Spleen (tissue), 11 donors: ENCODE measurements at regions not wholly inside any gene's neighbourhood (a gene's known extent, or its start where the extent isn't known, plus 50 kb on each side); places are given as distances from the start of the nearest gene placed in this dataset.
"Not testable (repeated sequence)": the region's sequence is repeated elsewhere in the genome, so short reads cannot be mapped to it uniquely, and the experiment has no call there.

Experiments used
- DNase-seq: peaks from one replicate; pipeline ENCODE4 v3.0.0-alpha.2; 2020
- H3K27ac ChIP-seq, 8 donors: fragments of 200-600 bp; sonication (generic) in 7 of 8; 1 replicate in 4 of 8; 2 replicates in 4 of 8; pipeline versions ENCODE4 v1.5.0 to v1.8.0; 2016 to 2021; ENCODE audit warnings: inconsistent platforms in 4 of 8, mild to moderate bottlenecking in 4 of 8, moderate library complexity in 1 of 8
- H3K27me3 ChIP-seq, 7 donors: fragments of 200-600 bp; sonication (generic) in 6 of 7; replicated peaks in 1 of 7; 1 replicate in 4 of 7; 2 replicates in 3 of 7; pipeline versions ENCODE4 v1.5.0 to v1.8.0; 2016 to 2021; ENCODE audit warnings: inconsistent platforms in 3 of 7, mild to moderate bottlenecking in 1 of 7
- H3K36me3 ChIP-seq, 6 donors: fragments of 200-600 bp; sonication (generic) in 5 of 6; 1 replicate in 4 of 6; 2 replicates in 2 of 6; pipeline versions ENCODE4 v1.5.0 to v1.8.0; 2016 to 2021; ENCODE audit warnings: inconsistent platforms in 2 of 6
- H3K4me1 ChIP-seq, 6 donors: fragments of 200-600 bp; sonication (generic) in 5 of 6; 1 replicate in 3 of 6; 2 replicates in 3 of 6; pipeline versions ENCODE4 v1.5.0 to v1.8.0; 2016 to 2021; ENCODE audit warnings: inconsistent platforms in 3 of 6
- H3K4me3 ChIP-seq, 8 donors: fragments of 200-600 bp; sonication (generic) in 7 of 8; 1 replicate in 4 of 8; 2 replicates in 4 of 8; pipeline versions ENCODE4 v1.5.0 to v1.8.0; 2016 to 2021; ENCODE audit warnings: inconsistent platforms in 4 of 8, mild to moderate bottlenecking in 4 of 8, moderate library complexity in 2 of 8
- H3K9me3 ChIP-seq, 8 donors: fragments of 200-600 bp; sonication (generic) in 7 of 8; 1 replicate in 4 of 8; 2 replicates in 4 of 8; pipeline versions ENCODE4 v1.5.0 to v1.8.0; 2016 to 2021; ENCODE audit warnings: inconsistent platforms in 4 of 8
- CTCF ChIP-seq, 11 experiments: fragments of 200-600 bp in 7 of 11; fragments of 450-650 bp in 4 of 11; sonication (generic) in 4 of 11; IDR thresholded peaks in 8 of 11; conservative IDR thresholded peaks in 3 of 11; 1 replicate in 7 of 11; 2 replicates in 4 of 11; pipeline versions ENCODE4 v1.4.0 to v1.8.0; 2016 to 2021; ENCODE audit warnings: antibody characterized with exemption in 11 of 11, inconsistent platforms in 4 of 11, mild to moderate bottlenecking in 1 of 11
- POLR2A ChIP-seq, 3 donors: fragments of 450-650 bp; IDR thresholded peaks; one replicate each; pipeline ENCODE4 v1.5.1; 2017; ENCODE audit warnings: antibody characterized with exemption in 3 of 3, mild to moderate bottlenecking in 1 of 3
- POLR2AphosphoS5 ChIP-seq, 3 donors: sonication (generic); formaldehyde crosslinking; IDR thresholded peaks; one replicate each; pipeline ENCODE4 v1.5.1; 2017; ENCODE audit warnings: antibody characterized with exemption in 3 of 3
- WGBS, 5 donors: extraction: QIAGEN DNeasy Blood & Tissue Kit in 3 of 5; methylation state at CpG; one replicate each; pipeline versions ENCODE4 v1.1.5 to v1.1.7; 2013 to 2018; 5-methylcytosine and 5-hydroxymethylcytosine counted together
- intact Hi-C: fragments of 100-400 bp; cut with DNase I; formaldehyde crosslinking; loops from one replicate; pipeline ENCODE4 v1.15.0; 2023; ENCODE audit warnings: low total_unique reads
- donor health status: healthy with polysubstance abuse.
- donor health status: DM: no; HTN: no; CAD: no; lungs with moderate emphysema.
- donor health status: DM: no; HTN: no; CAD: no.
- donor health status: Bipolar disorder and iron deficiency.
- donor health status: healthy.
- donor health status: DM: no; HTN: no; CAD: no.
- donor health status: DM: yes; HTN: yes; CAD: no.

GRCh38 chr10:3314445-3315085 lies 142.0 kb upstream of the PITRM1 start:
- 69 to 88% (median 73%) methylated on average over 1 to 5 of the region's 5 CpGs for WGBS, 5 donors
- H3K27me3 ChIP-seq, intact Hi-C loops, DNase-seq, H3K36me3 ChIP-seq, H3K27ac ChIP-seq, H3K4me1 ChIP-seq, H3K4me3 ChIP-seq, H3K9me3 ChIP-seq: not testable (repeated sequence)

GRCh38 chr10:3313784-3314444 lies 141.3 kb upstream of the PITRM1 start:
- intact Hi-C loops, H3K27ac ChIP-seq, H3K27me3 ChIP-seq, H3K4me1 ChIP-seq, H3K9me3 ChIP-seq, DNase-seq, H3K36me3 ChIP-seq, H3K4me3 ChIP-seq: not testable (repeated sequence)
- WGBS, 5 donors = 48 to 66% (median 58%) methylated on average over 2 of the region's 2 CpGs

- intact Hi-C loops = no loop called here
- 81 to 88% (median 83%) methylated on average over 12 of the region's 12 CpGs for WGBS, 5 donors
Observed at GRCh38 chr10:3312403-3312940, 139.9 kb upstream of the PITRM1 start.

GRCh38 chr10:3310016-3310784 lies 137.6 kb upstream of the PITRM1 start:
- intact Hi-C loops = no loop called here
- TF ChIP-seq POLR2AphosphoS5 (IDR thresholded peaks at IDR 0.05) = no peak
- no peak for TF ChIP-seq CTCF (IDR thresholded peaks at IDR 0.05 in 8 of 11, conservative IDR thresholded peaks at IDR 0.05 in 3 of 11)
- TF ChIP-seq POLR2A (IDR thresholded peaks at IDR 0.05) = no peak
- no peaks in the 10 kb centered on the region for H3K4me1 ChIP-seq
- H3K36me3 ChIP-seq = no peaks in the 10 kb centered on the region
- no peak overlapping the region for H3K4me3 ChIP-seq
- H3K27ac ChIP-seq = no peak overlapping the region
- peaks cover 0 to 4% (median 0%) of the 10 kb centered on the region in 7 donors for H3K27me3 ChIP-seq
- peaks cover 0 to 10% (median 0%) of the 10 kb centered on the region in 8 donors for H3K9me3 ChIP-seq
- 73 to 81% (median 77%) methylated on average over 8 of the region's 8 CpGs for WGBS, 5 donors
- no peak for DNase-seq

More at GRCh38 chr10:3312403-3312940, 139.9 kb upstream of the PITRM1 start:
- no peak overlapping the region for H3K27ac ChIP-seq
- H3K27me3 ChIP-seq = peaks cover 0 to 10% (median 0%) of the 10 kb centered on the region in 7 donors
- no peak overlapping the region for H3K4me3 ChIP-seq
- peaks cover 0 to 10% (median 0%) of the 10 kb centered on the region in 8 donors for H3K9me3 ChIP-seq
- no peaks in the 10 kb centered on the region for H3K4me1 ChIP-seq
- no peak for DNase-seq
- TF ChIP-seq POLR2A (IDR thresholded peaks at IDR 0.05) = no peak
- TF ChIP-seq CTCF (IDR thresholded peaks at IDR 0.05 in 8 of 11, conservative IDR thresholded peaks at IDR 0.05 in 3 of 11) = no peak
- TF ChIP-seq POLR2AphosphoS5 (IDR thresholded peaks at IDR 0.05) = no peak
- H3K36me3 ChIP-seq = no peaks in the 10 kb centered on the region

- no peak overlapping the region for H3K4me3 ChIP-seq
- H3K27ac ChIP-seq = no peak overlapping the region
- H3K36me3 ChIP-seq = no peaks in the 10 kb centered on the region
- intact Hi-C loops = no loop called here
- no peaks in the 10 kb centered on the region for H3K4me1 ChIP-seq
- TF ChIP-seq CTCF (IDR thresholded peaks at IDR 0.05 in 8 of 11, conservative IDR thresholded peaks at IDR 0.05 in 3 of 11) (no peak), POLR2AphosphoS5 (IDR thresholded peaks at IDR 0.05) (no peak), POLR2A (IDR thresholded peaks at IDR 0.05) (no peak)
- peaks cover 0 to 4% (median 0%) of the 10 kb centered on the region in 7 donors for H3K27me3 ChIP-seq
- no peak for DNase-seq
- WGBS, 5 donors = 89 to 97% (median 91%) methylated on average over 2 of the region's 2 CpGs
- H3K9me3 ChIP-seq = peaks cover 0 to 10% (median 0%) of the 10 kb centered on the region in 8 donors
Observed at GRCh38 chr10:3306050-3306449, 133.5 kb upstream of the PITRM1 start.
